ENCODE measurements at regions not wholly inside any gene's neighbourhood (a gene's known extent, or its start where the extent isn't known, plus 50 kb on each side); places are given as distances from the start of the nearest gene placed in this dataset.

DNA sequence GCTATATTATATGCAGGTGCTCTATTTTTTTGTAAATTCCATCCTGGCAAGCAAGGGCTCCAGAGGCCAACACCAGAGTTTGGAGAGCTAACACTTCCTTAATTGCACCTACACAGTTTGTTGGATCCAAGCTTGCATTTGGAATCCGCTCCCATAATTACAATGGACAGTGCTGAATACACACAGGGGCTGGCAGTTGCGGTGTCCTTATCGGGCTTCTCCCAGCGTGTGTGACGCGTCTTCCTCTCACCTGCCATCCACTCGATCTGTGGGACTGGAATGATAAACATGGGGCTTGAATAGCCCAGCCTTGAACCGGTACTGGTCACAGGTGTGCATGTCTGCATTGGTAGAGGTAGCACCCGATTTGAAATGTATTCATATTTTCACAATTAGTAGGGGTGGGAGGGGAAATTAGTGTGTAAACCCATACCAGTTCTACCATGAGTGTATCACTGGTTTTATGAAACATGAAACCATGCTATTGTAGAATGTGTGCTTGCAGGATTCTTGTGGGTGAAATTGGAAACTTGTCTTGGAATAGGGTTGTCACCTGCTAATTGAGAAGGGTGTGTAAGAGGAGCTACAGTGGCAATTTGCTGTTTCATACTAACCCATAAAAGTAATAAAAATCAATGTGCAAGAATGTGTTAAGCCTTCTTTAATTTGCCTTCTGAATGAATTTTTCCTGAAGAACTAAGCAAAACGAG lies 316.5 kb downstream of the WDR11 start:
- Histone ChIP-seq H3K79me2 (ENCODE audit: insufficient read depth, low read length) (no peaks in the 10 kb centered on the region), H3K4me1 (ENCODE audit: control insufficient read depth in 1 of 2, insufficient read depth in 2 of 2, low read length in 2 of 2) (peaks cover 2 to 6% of the 10 kb centered on the region in 2 experiments; a peak in 1 of 4 replicates), H3K27me3 (ENCODE audit: insufficient read depth, low read length) (0 out of 2 replicates have a peak, but pooled peaks cover 4% of the 10 kb centered on the region), H4K20me1 (ENCODE audit: insufficient read depth) (no peaks in the 10 kb centered on the region), H3K27ac (ENCODE audit: low read depth, low read length) (no peak overlapping the region), H3K9me3 (ENCODE audit: control insufficient read depth in 1 of 2, insufficient read depth in 1 of 2, low read depth in 1 of 2, low read length in 2 of 2) (no peaks in the 10 kb centered on the region), H3K36me3 (ENCODE audit: control insufficient read depth in 1 of 2, insufficient read depth in 2 of 2, low read length in 2 of 2) (no peaks in the 10 kb centered on the region), H2AFZ (ENCODE audit: low read depth, low read length, poor library complexity, severe bottlenecking) (no peak overlapping the region), H3K9ac (ENCODE audit: low read length) (no peak overlapping the region), H3K4me2 (ENCODE audit: low read length) (no peak overlapping the region), H3K4me3 (replicated peaks in 1 of 2; ENCODE audit: low read depth in 1 of 2, low read length in 2 of 2) (no peak overlapping the region), H3K9me2 (ENCODE audit: insufficient read depth) (no peaks in the 10 kb centered on the region)
- POLR2A ChIA-PET: no interaction called here
- ATAC-seq (no peak), DNase-seq (ENCODE audit: low read depth, low spot score) (no peak)
- no TSS peak for BruUV-seq (replicated peaks)
- CTCF ChIA-PET: interaction anchor here (1.0 to 1.4 kb wide), 2 partner anchors 9 to 495 kb away, joined by 3 to 6 read pairs; no protein-coding TSS in a partner anchor
- 0 out of 2 replicates have a peak, but pooled peaks have one; percentile 14 for TF ChIP-seq SP1 (IDR thresholded peaks at IDR 0.05; ENCODE audit: low read depth)
- no peak for TF ChIP-seq ELF1 (IDR thresholded peaks at IDR 0.05; ENCODE audit: borderline replicate concordance, low read depth)
- RAD21 ChIA-PET (ENCODE audit: low non-redundant PET in 1 of 2, low total read pairs in 2 of 2, uncharacterized antibody in 2 of 2, unreplicated experiment in 2 of 2): no interaction called here
- intact Hi-C loops (cut with micrococcal nuclease): loop anchor here (2.0 to 10.0 kb wide), 4 partner anchors 223 to 727 kb away; no protein-coding TSS in a partner anchor

DNA sequence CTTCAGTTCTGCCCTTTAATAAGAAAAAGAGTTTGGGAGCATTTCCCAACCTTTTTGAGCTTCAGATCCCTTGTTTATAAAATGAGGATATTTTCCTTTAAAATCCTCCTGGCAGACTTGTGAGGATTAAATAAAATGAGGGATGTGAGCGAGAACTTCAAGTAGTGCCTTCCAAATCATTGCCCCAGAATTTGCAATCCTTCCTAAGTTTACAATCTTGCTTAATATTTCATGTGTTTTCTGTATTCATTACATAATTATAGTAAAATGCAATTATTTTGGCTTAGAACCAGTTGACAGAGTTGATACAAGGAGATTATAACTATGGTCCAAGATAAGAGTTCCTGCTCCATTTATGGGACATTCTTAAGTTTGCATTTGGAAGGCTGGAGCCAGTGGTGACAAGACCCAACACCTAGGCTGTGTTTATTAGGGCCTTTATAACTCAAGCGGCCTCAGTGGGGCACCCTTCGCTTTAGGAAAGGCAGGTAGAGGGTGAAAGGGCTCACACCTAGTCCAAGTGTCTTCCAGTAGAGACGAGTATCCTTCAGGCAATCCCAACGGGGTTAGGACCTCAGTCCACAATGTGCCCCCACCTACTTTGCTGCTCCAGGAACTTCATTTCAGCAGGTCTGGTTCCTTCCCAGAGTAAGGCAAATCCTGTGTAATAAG lies 317.5 kb downstream of the WDR11 start:
- ChIA-PET POLR2A (no interaction called here), RAD21 (ENCODE audit: low non-redundant PET in 1 of 2, low total read pairs in 2 of 2, uncharacterized antibody in 2 of 2, unreplicated experiment in 2 of 2) (interaction anchor here in 1 of 2 experiments (1.7 kb wide), 1 partner anchor 494 kb away, joined by 3 read pairs; no protein-coding TSS in a partner anchor), CTCF (interaction anchor here (0.6 to 1.6 kb wide), 2 partner anchors 440 to 494 kb away, joined by 3 to 5 read pairs; no protein-coding TSS in a partner anchor)
- H3K9me3 ChIP-seq (ENCODE audit: control insufficient read depth in 1 of 2, insufficient read depth in 1 of 2, low read depth in 1 of 2, low read length in 2 of 2): no peaks in the 10 kb centered on the region
- no peaks in the 10 kb centered on the region for H3K9me2 ChIP-seq (ENCODE audit: insufficient read depth)
- intact Hi-C loops (cut with micrococcal nuclease): loop anchor here (1.0 to 10.0 kb wide), 5 partner anchors 224 to 726 kb away; no protein-coding TSS in a partner anchor
- no peaks in the 10 kb centered on the region for H3K79me2 ChIP-seq (ENCODE audit: insufficient read depth, low read length)
- DNase-seq (ENCODE audit: low read depth, low spot score) (peak; percentile 19), ATAC-seq (peak; percentile 86)
- no peak overlapping the region for H3K9ac ChIP-seq (ENCODE audit: low read length)
- no peak overlapping the region for H3K4me3 ChIP-seq (replicated peaks in 1 of 2; ENCODE audit: low read depth in 1 of 2, low read length in 2 of 2)
- BruUV-seq (replicated peaks): no TSS peak
- no peak overlapping the region for H3K27ac ChIP-seq (ENCODE audit: low read depth, low read length)
- H3K36me3 ChIP-seq (ENCODE audit: control insufficient read depth in 1 of 2, insufficient read depth in 2 of 2, low read length in 2 of 2): no peaks in the 10 kb centered on the region
- TF ChIP-seq ZNF274 (IDR thresholded peaks at IDR 0.05; ENCODE audit: low read depth, low read length): no peak
- TF ChIP-seq CEBPB (IDR thresholded peaks at IDR 0.05; ENCODE audit: low read depth): no peak
- peak; percentile 75 for TF ChIP-seq RAD21 (IDR thresholded peaks at IDR 0.05; ENCODE audit: low read depth)
- TF ChIP-seq, protein P1, sequence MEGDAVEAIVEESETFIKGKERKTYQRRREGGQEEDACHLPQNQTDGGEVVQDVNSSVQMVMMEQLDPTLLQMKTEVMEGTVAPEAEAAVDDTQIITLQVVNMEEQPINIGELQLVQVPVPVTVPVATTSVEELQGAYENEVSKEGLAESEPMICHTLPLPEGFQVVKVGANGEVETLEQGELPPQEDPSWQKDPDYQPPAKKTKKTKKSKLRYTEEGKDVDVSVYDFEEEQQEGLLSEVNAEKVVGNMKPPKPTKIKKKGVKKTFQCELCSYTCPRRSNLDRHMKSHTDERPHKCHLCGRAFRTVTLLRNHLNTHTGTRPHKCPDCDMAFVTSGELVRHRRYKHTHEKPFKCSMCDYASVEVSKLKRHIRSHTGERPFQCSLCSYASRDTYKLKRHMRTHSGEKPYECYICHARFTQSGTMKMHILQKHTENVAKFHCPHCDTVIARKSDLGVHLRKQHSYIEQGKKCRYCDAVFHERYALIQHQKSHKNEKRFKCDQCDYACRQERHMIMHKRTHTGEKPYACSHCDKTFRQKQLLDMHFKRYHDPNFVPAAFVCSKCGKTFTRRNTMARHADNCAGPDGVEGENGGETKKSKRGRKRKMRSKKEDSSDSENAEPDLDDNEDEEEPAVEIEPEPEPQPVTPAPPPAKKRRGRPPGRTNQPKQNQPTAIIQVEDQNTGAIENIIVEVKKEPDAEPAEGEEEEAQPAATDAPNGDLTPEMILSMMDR (IDR thresholded peaks at IDR 0.05 in 2 of 3, conservative IDR thresholded peaks at IDR 0.05 in 1 of 3; ENCODE audit: borderline replicate concordance in 1 of 3, insufficient read depth in 1 of 3, low read depth in 2 of 3, low read length in 2 of 3): peak; percentile 13 to 48 (median 41); a peak in 4 of 6 replicates
- TF ChIP-seq, protein P2, sequence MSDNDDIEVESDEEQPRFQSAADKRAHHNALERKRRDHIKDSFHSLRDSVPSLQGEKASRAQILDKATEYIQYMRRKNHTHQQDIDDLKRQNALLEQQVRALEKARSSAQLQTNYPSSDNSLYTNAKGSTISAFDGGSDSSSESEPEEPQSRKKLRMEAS (IDR thresholded peaks at IDR 0.05): no peak
- no peak for TF ChIP-seq ELF1 (IDR thresholded peaks at IDR 0.05; ENCODE audit: borderline replicate concordance, low read depth)
- TF ChIP-seq TCF7L2 (IDR thresholded peaks at IDR 0.05; ENCODE audit: borderline replicate concordance, extremely low read depth, insufficient read depth, insufficient read length): no peak
- TF ChIP-seq EZH2phosphoT487 (IDR thresholded peaks at IDR 0.05; ENCODE audit: borderline replicate concordance): no peak
- H2AFZ ChIP-seq (ENCODE audit: low read depth, low read length, poor library complexity, severe bottlenecking): no peak overlapping the region
- no peaks in the 10 kb centered on the region for H4K20me1 ChIP-seq (ENCODE audit: insufficient read depth)
- 0 out of 2 replicates have a peak, but pooled peaks cover 4% of the 10 kb centered on the region for H3K27me3 ChIP-seq (ENCODE audit: insufficient read depth, low read length)
- H3K4me2 ChIP-seq (ENCODE audit: low read length): no peak overlapping the region
- peaks cover 2 to 6% of the 10 kb centered on the region in 2 experiments; a peak in 1 of 4 replicates for H3K4me1 ChIP-seq (ENCODE audit: control insufficient read depth in 1 of 2, insufficient read depth in 2 of 2, low read length in 2 of 2)
